Suprapubic skin (tissue), 4 donors: ENCODE measurements at regions not wholly inside any gene's neighbourhood (a gene's known extent, or its start where the extent isn't known, plus 50 kb on each side); places are given as distances from the start of the nearest gene placed in this dataset.

Source experiments
- CTCF ChIP-seq, 2 donors: fragments of 200-600 bp in 1 of 2; fragments of 450-650 bp in 1 of 2; sonication (generic) in 1 of 2; IDR thresholded peaks; one replicate each; pipeline ENCODE4 v1.5.1; 2016 to 2019; ENCODE audit warnings: antibody characterized with exemption in 2 of 2, mild to moderate bottlenecking in 1 of 2, moderate library complexity in 1 of 2
- EP300 ChIP-seq: sonication (generic); formaldehyde crosslinking; IDR thresholded peaks from one replicate; pipeline ENCODE4 v1.6.1; 2017; ENCODE audit warnings: antibody characterized with exemption
- POLR2A ChIP-seq, 2 donors: fragments of 450-650 bp; IDR thresholded peaks; one replicate each; pipeline ENCODE4 v1.6.1; 2017; ENCODE audit warnings: antibody characterized with exemption in 2 of 2, mild to moderate bottlenecking in 2 of 2, moderate library complexity in 2 of 2
- POLR2AphosphoS5 ChIP-seq, 3 donors: sonication (generic); formaldehyde crosslinking; IDR thresholded peaks; one replicate each; pipeline ENCODE4 v1.6.1; 2017; ENCODE audit warnings: antibody characterized with exemption in 3 of 3

DNA sequence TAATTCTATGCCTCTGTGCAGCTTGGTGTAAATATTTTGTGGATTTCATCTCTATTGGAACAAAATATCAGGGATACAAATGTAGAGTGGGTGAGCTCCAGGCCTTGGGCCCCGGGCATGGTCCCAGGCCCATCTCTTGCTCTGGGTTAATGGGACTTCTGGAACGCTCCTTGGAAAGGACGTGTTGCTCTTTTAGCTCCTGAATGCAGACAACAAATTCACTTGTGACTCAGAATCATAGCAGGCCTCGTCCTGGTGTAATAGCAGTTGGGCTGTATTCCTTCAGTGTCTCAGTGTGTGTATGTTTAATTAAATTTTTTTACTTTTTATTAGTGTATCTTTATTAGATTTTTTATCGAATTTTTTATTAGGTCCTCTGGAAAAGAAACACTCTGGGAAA is 266.7 kb upstream of the C2CD4B start:
- TF ChIP-seq CTCF (IDR thresholded peaks at IDR 0.05), result no peak
- no peak for TF ChIP-seq POLR2A (IDR thresholded peaks at IDR 0.05)
- no peak for TF ChIP-seq EP300
- no peak for TF ChIP-seq POLR2AphosphoS5 (IDR thresholded peaks at IDR 0.05)
